MM.1S (cell line): ENCODE measurements at regions not wholly inside any gene's neighbourhood (a gene's known extent, or its start where the extent isn't known, plus 50 kb on each side); places are given as distances from the start of the nearest gene placed in this dataset.
"Not testable (repeated sequence)": the region's sequence is repeated elsewhere in the genome, so short reads cannot be mapped to it uniquely, and the experiment has no call there.

Source experiments
- DNase-seq: peaks from one replicate; pipeline ENCODE4 v3.0.0-alpha.2; 2015
- H2AFZ ChIP-seq: fragments of 300-600 bp; sonication (generic); 2 replicates; pipeline ENCODE4 v1.6.0; 2016; ENCODE audit warnings: antibody characterized with exemption, low read length
- H3F3A ChIP-seq: fragments of 300-600 bp; sonication (generic); 2 replicates; pipeline ENCODE4 v1.6.1; 2016; ENCODE audit warnings: mild to moderate bottlenecking, antibody characterized with exemption, low read length, moderate library complexity, mixed read lengths; ENCODE audit not compliant: insufficient read depth
- H3K27ac ChIP-seq: fragments of 300-600 bp; sonication (generic); 2 replicates; pipeline ENCODE4 v1.5.1; 2016; ENCODE audit warnings: mild to moderate bottlenecking, low read length
- H3K27me3 ChIP-seq: fragments of 300-600 bp; sonication (generic); replicated peaks from 2 replicates; pipeline ENCODE4 v1.6.0; 2016; ENCODE audit warnings: low read length; ENCODE audit not compliant: insufficient read depth
- H3K36me3 ChIP-seq: fragments of 300-600 bp; sonication (generic); replicated peaks from 2 replicates; pipeline ENCODE4 v1.6.1; 2016; ENCODE audit warnings: mild to moderate bottlenecking, low read length, mixed read lengths; ENCODE audit not compliant: insufficient read depth
- H3K4me1 ChIP-seq: fragments of 300-600 bp; sonication (generic); 2 replicates; pipeline ENCODE4 v1.6.1; 2016; ENCODE audit warnings: low read length, mixed read lengths
- H3K4me2 ChIP-seq: fragments of 300-600 bp; sonication (generic); 2 replicates; pipeline ENCODE4 v1.6.0; 2016; ENCODE audit warnings: low read depth, low read length
- H3K4me3 ChIP-seq: fragments of 300-600 bp; sonication (generic); 2 replicates; pipeline ENCODE4 v1.5.1; 2016; ENCODE audit warnings: low read length, mixed read lengths
- H3K79me2 ChIP-seq: fragments of 300-600 bp; sonication (generic); 2 replicates; pipeline ENCODE4 v1.6.1; 2016; ENCODE audit warnings: mixed run types, low read length, mixed read lengths
- H3K9ac ChIP-seq: fragments of 300-600 bp; sonication (generic); 2 replicates; pipeline ENCODE4 v1.6.1; 2016; ENCODE audit warnings: low read length, mixed read lengths
- H3K9me2 ChIP-seq: fragments of 300-600 bp; sonication (generic); replicated peaks from 2 replicates; pipeline ENCODE4 v1.6.1; 2016; ENCODE audit warnings: mild to moderate bottlenecking, low read length, mixed read lengths; ENCODE audit not compliant: insufficient read depth
- H3K9me3 ChIP-seq: fragments of 300-600 bp; sonication (generic); replicated peaks from 2 replicates; pipeline ENCODE4 v1.6.1; 2016; ENCODE audit warnings: mild to moderate bottlenecking, low read length, mixed read lengths; ENCODE audit not compliant: insufficient read depth
- H4K20me1 ChIP-seq: fragments of 300-600 bp; sonication (generic); 2 replicates; pipeline ENCODE4 v1.6.1; 2016; ENCODE audit warnings: mild to moderate bottlenecking, low read length, moderate library complexity, mixed read lengths; ENCODE audit not compliant: insufficient read depth
- CTCF ChIP-seq: fragments of 300-600 bp; sonication (generic); IDR thresholded peaks from 2 replicates; pipeline ENCODE4 v1.5.1; 2016; ENCODE audit warnings: antibody characterized with exemption, low read length, mixed read lengths
- EZH2 ChIP-seq: fragments of 300-600 bp; sonication (generic); optimal IDR thresholded peaks from 2 replicates; pipeline ENCODE3; 2017; ENCODE audit warnings: low read depth, mild to moderate bottlenecking, antibody characterized with exemption, low read length, mixed read lengths
- EZH2phosphoT487 ChIP-seq: fragments of 300-600 bp; sonication (generic); IDR thresholded peaks from 2 replicates; pipeline ENCODE4 v1.6.1; 2018; ENCODE audit warnings: antibody characterized with exemption, low read length

DNA sequence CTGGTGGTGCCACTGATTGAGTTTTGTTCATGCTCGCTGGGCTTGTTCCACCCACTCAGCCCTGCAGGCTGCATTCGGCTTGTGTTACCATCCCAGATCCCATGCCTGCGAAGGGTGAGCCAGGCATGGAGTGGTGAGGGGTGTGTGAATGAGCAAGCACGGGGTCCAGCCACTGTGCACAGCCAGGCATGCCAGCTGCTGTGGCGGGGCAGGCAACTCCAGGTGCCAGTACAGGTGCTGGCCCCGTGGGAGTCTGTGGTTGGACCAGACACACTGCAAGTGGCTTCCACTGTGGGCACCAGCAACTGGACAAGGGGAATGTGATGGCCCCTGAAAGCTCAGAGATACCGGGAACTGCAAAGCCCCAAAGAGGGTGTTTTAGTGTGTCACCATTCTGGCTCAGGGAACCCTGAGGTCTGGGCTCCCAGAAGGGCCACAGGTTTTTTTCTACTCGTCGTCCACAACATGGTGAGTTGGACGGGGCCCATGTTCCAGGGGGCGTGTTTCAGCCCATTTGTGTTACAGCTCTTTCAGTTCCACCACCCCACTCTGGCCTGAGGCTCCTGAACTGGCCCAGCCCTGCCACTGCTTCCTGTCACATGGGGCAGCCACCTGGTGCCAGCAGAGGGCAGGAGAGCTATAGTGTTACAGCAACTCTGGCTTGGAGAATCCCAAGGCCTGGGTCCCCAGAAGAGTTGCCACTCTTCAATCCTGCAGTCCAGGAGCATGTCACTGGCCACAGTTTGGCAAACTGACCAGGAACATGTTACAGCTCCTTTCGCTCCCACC is 217.0 kb upstream of the OBI1 start:
- no peaks in the 10 kb centered on the region for H3K9me2 ChIP-seq
- H3K4me1 ChIP-seq, result no peaks in the 10 kb centered on the region
- no peak for TF ChIP-seq EZH2phosphoT487
- TF ChIP-seq CTCF, result peak; percentile 19; the same call in 1 of the 2 replicates
- H3K9ac ChIP-seq, result no peak overlapping the region
- no peak overlapping the region for H2AFZ ChIP-seq
- H3F3A ChIP-seq, result no peaks in the 10 kb centered on the region
- no peaks in the 10 kb centered on the region for H3K36me3 ChIP-seq
- no peaks in the 10 kb centered on the region for H4K20me1 ChIP-seq
- no peak overlapping the region for H3K27ac ChIP-seq
- H3K9me3 ChIP-seq, result no peaks in the 10 kb centered on the region
- DNase-seq, result no peak
- no peaks in the 10 kb centered on the region for H3K79me2 ChIP-seq
- no peaks in the 10 kb centered on the region for H3K27me3 ChIP-seq
- no peak overlapping the region for H3K4me3 ChIP-seq
- H3K4me2 ChIP-seq, result no peak overlapping the region

GRCh38 chr13:78868991-78869390 is 210.0 kb upstream of the OBI1 start:
- Histone ChIP-seq H3K9ac (no peak overlapping the region), H3F3A (no peaks in the 10 kb centered on the region), H4K20me1 (no peaks in the 10 kb centered on the region), H3K4me3 (no peak overlapping the region), H3K27ac (no peak overlapping the region), H3K79me2 (no peaks in the 10 kb centered on the region), H3K4me2 (no peak overlapping the region), H3K36me3 (no peaks in the 10 kb centered on the region), H3K9me2 (no peaks in the 10 kb centered on the region), H3K4me1 (no peaks in the 10 kb centered on the region), H2AFZ (no peak overlapping the region), H3K27me3 (no peaks in the 10 kb centered on the region), H3K9me3 (no peaks in the 10 kb centered on the region)
- TF ChIP-seq EZH2phosphoT487 (no peak), EZH2 (no peak), CTCF (no peak)
- DNase-seq, result no peak

DNA sequence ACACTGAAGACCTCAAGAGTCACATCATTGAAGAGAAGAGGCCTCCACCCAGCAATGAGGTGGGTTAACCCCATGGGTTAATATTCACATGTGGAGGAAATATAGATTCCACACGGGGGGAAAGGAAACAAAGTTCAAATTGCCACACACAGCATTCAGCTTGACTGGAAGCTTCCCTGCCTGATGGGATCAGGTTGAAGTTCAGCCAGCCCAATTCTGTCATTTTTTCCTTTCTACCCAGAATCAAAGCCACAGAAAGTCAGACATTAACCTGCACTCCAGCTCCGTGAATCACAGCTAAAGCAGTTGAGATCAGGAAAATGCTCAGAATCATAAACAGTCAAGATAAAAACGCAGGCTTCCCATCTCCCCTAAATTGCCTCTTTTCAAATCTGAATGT is 208.7 kb upstream of the OBI1 start:
- Histone ChIP-seq H3K36me3 (no peaks in the 10 kb centered on the region), H4K20me1 (no peaks in the 10 kb centered on the region), H3F3A (no peaks in the 10 kb centered on the region), H3K4me2 (no peak overlapping the region), H3K4me1 (no peaks in the 10 kb centered on the region), H3K4me3 (no peak overlapping the region), H3K9me2 (no peaks in the 10 kb centered on the region), H3K27ac (no peak overlapping the region), H3K9me3 (no peaks in the 10 kb centered on the region), H3K9ac (no peak overlapping the region), H3K79me2 (no peaks in the 10 kb centered on the region), H2AFZ (no peak overlapping the region), H3K27me3 (no peaks in the 10 kb centered on the region)
- TF ChIP-seq EZH2phosphoT487 (no peak), CTCF (no peak), EZH2 (no peak)
- no peak for DNase-seq

DNA sequence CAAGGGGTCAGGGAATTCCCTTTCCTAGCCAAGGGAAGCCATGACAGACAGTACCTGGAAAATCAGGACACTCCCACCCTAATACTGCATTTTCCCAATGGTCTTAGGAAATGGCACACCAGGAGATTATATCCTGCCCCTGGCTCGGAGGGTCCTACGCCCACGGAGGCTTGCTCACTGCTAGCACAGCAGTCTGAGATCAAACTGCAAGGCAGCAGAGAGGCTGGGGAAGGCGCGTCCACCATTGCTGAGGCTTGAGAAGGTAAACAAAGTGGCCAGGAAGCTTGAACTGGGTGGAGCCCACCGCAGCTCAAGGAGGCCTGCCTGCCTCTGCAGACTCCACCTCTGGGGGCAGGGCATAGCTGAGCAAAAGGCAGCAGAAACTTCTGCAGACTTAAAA is 207.1 kb upstream of the OBI1 start:
- H3K4me2 ChIP-seq, DNase-seq: not testable (repeated sequence)

More for the DNA sequence above, 207.1 kb upstream of the OBI1 start:
- not testable (repeated sequence) for H3K4me3 ChIP-seq, H3K9me3 ChIP-seq, H2AFZ ChIP-seq, H3F3A ChIP-seq, H3K79me2 ChIP-seq, H4K20me1 ChIP-seq, H3K9ac ChIP-seq, H3K36me3 ChIP-seq, H3K9me2 ChIP-seq, H3K27me3 ChIP-seq, H3K27ac ChIP-seq, H3K4me1 ChIP-seq
